Cardiac fibroblast (primary cell): ENCODE measurements at regions not wholly inside any gene's neighbourhood (a gene's known extent, or its start where the extent isn't known, plus 50 kb on each side); places are given as distances from the start of the nearest gene placed in this dataset.

Experiments
- DNase-seq, 2 donors: peaks; one replicate each; pipeline versions ENCODE4 v3.0.0 to v3.0.0-alpha.2; 2010; ENCODE audit warnings: low read depth in 2 of 2
- H3K4me3 ChIP-seq, 2 donors: replicated peaks in 1 of 2; 1 replicate in 1 of 2; 2 replicates in 1 of 2; pipeline ENCODE4 v1.5.1; 2011; ENCODE audit warnings: low read depth in 2 of 2, low read length in 2 of 2, mild to moderate bottlenecking in 2 of 2, moderate library complexity in 1 of 2
- CTCF ChIP-seq: IDR thresholded peaks from one replicate; pipeline ENCODE4 v1.5.1; 2011; ENCODE audit warnings: low read depth, mild to moderate bottlenecking, low read length, inconsistent platforms

DNA sequence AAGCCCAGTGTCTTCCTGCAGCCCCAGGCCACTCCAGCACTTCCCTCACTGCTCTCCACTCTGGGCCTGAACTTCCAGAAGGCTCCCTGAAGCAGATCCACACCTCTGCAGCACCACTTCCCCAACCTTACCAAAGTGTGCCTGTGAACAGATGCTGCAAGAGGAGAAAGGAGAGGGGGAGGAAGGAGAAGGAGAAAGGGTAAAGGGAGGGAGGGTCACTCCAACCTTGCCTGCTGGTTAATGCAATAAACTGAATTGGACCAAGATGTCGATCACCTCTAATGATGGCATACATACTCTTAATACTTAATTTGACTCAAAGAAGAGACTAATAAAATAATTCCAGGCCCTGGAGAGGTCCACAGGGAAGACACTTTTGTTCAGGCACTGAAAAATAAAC lies 77.2 kb upstream of the RAI14 start:
- no peak overlapping the region for H3K4me3 ChIP-seq
- no peak for DNase-seq
- no peak for TF ChIP-seq CTCF

GRCh38 chr5:34580983-34581382 lies 75.1 kb upstream of the RAI14 start:
- TF ChIP-seq CTCF, result no peak
- DNase-seq, result peak in 1 of 2 donors; percentile 28

GRCh38 chr5:34582371-34582770 lies 73.8 kb upstream of the RAI14 start:
- no peak for TF ChIP-seq CTCF
- no peak for DNase-seq
- H3K4me3 ChIP-seq, result no peak overlapping the region

More at GRCh38 chr5:34580983-34581382, 75.1 kb upstream of the RAI14 start:
- no peak overlapping the region for H3K4me3 ChIP-seq

- no peak overlapping the region for H3K4me3 ChIP-seq
- no peak for TF ChIP-seq CTCF
- DNase-seq, result peak in 1 of 2 donors; percentile 57
These were observed 73.0 kb upstream of the RAI14 start for GRCh38 chr5:34583167-34583566.

- TF ChIP-seq CTCF, result no peak
- no peak for DNase-seq
- H3K4me3 ChIP-seq, result no peak overlapping the region
These were observed 72.0 kb upstream of the RAI14 start for GRCh38 chr5:34584165-34584564.

DNA sequence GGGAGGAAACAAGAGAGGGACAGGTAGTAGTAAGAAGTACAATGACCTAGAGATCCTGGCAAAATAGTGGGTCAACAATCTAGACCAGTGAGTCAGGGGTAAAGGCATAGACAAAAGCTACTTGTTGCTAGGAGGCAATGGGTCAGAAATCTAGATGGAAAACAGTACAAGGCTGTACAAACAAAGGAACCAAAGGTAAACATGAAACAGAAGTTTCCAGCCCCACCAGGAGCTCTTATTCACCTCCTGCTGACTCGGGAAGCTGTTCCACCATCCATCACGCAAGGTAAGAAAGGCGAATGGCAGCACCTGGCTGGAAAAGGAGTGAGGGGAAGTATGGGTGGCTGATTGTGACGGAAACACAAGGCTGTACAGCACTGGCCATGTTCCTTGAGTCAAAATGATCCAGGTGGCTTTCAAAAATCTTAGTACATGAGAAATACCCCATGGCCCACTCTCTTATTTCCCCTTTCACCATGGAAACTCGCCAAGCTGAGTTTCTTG lies 70.5 kb upstream of the RAI14 start:
- H3K4me3 ChIP-seq, result peak overlapping the region in 1 of 2 donors; percentile 29
- TF ChIP-seq CTCF, result no peak
- DNase-seq, result peak; percentile 59 to 97

DNA sequence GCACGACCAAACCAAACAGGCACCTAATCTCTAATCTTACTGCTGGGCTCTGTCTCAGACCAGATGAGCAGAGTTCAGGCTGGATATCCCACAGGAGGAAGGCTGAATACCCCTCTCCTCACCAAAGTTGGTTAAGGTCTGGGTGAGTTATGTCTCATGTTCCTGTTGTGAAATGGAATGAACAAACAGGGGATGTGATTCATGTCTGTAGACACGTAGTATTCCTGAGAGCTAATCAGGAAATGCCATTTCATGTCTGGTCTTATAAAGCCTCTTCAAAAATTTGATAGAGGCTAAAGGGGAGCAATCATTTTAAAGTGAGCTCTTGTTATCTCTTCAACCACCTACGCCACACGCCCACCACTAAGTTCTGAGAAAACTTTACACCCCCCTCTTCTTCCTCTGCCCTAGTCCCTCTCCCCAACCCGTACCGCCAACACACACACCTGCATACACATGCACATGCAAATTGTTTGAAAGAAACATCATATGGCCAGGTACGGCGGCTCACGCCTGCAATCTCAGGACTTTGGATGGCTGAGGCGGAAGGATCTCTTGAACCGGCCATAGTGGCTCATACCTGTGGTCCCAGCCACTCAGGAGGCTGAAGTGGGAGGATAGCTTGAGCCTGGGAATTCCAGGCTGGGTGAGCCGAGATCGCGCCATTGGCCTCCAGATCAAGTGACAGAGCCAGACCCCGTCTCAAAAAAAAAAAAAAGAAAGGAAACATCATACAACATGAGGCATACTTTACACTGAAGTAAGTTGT lies 69.8 kb upstream of the RAI14 start:
- peak overlapping the region in 1 of 2 donors; percentile 29 for H3K4me3 ChIP-seq
- TF ChIP-seq CTCF, result no peak
- DNase-seq, result peak; percentile 88 to 99
